Panc1 (cell line): ENCODE measurements at regions not wholly inside any gene's neighbourhood (a gene's known extent, or its start where the extent isn't known, plus 50 kb on each side); places are given as distances from the start of the nearest gene placed in this dataset.

ENCODE experiments used
- ATAC-seq: fragments of 200-7000 bp; cut with Tn5 transposase; 2 replicates; pipeline ENCODE4 v1.9.1; 2020; ENCODE audit warnings: mild to moderate bottlenecking, moderate library complexity
- BruUV-seq: library from RNA; stranded (reverse); fragments of 400-500 nt; replicated peaks from 2 replicates; lab custom pipeline; 2021; lab: Mats Ljungman, UMichigan
- CTCF ChIA-PET: fragments of 300-600 bp; sonication (Branson Sonifier 250); formaldehyde crosslinking; loops from one replicate; lab custom pipeline; 2022; ENCODE audit warnings: antibody characterized with exemption; lab: Charles Lee
- POLR2A ChIA-PET: fragments of 300-600 bp; sonication (Branson Sonifier 250); formaldehyde crosslinking; loops from one replicate; lab custom pipeline; 2022; ENCODE audit warnings: antibody characterized with exemption; lab: Charles Lee
- DNase-seq: peaks from one replicate; pipeline ENCODE4 v3.0.0-alpha.2; 2010; ENCODE audit warnings: low read depth, low spot score
- H3K27ac ChIP-seq: 2 replicates; pipeline ENCODE4 v1.5.1; 2011; ENCODE audit warnings: mild to moderate bottlenecking, low read length, inconsistent platforms
- H3K27me3 ChIP-seq: fragments of 200-500 bp; sonication (Bioruptor generic); 2 replicates; pipeline ENCODE4 v1.6.0; 2014; ENCODE audit warnings: low read length, inconsistent platforms; ENCODE audit not compliant: control insufficient read depth, insufficient read depth
- H3K36me3 ChIP-seq: fragments of 200-500 bp; sonication (Bioruptor generic); 2 replicates; pipeline ENCODE4 v1.5.1; 2014; ENCODE audit warnings: inconsistent platforms, mild to moderate bottlenecking, low read length, moderate library complexity; ENCODE audit not compliant: control insufficient read depth, insufficient read depth
- H3K4me1 ChIP-seq: 2 replicates; pipeline ENCODE4 v1.5.1; 2011; ENCODE audit warnings: inconsistent platforms, mild to moderate bottlenecking, low read length, moderate library complexity; ENCODE audit not compliant: control insufficient read depth, insufficient read depth
- H3K4me3 ChIP-seq, 2 experiments: 2 replicates each; pipeline ENCODE4 v1.5.1; 2011 to 2012; ENCODE audit warnings: low read depth in 2 of 2, low read length in 2 of 2, mild to moderate bottlenecking in 2 of 2, inconsistent platforms in 1 of 2, moderate library complexity in 1 of 2
- H3K9me3 ChIP-seq: fragments of 200-500 bp; sonication (Bioruptor generic); 2 replicates; pipeline ENCODE4 v1.5.1; 2014; ENCODE audit warnings: low read depth, mild to moderate bottlenecking, inconsistent platforms, low read length, moderate library complexity; ENCODE audit not compliant: control insufficient read depth, insufficient read depth
- CTCF ChIP-seq: fragments of 450-650 bp; IDR thresholded peaks from 2 replicates; pipeline ENCODE4 v1.5.1; 2017; ENCODE audit warnings: mild to moderate bottlenecking
- POLR2AphosphoS5 ChIP-seq: IDR thresholded peaks from 2 replicates; pipeline ENCODE4 v1.6.1; 2012; ENCODE audit warnings: mild to moderate bottlenecking, low read depth, low read length, moderate library complexity
- REST ChIP-seq, 2 experiments: IDR thresholded peaks; 2 replicates each; pipeline ENCODE4 v1.6.1; 2011 to 2012; ENCODE audit warnings: low read depth in 2 of 2, control low read depth in 1 of 2, low read length in 1 of 2, mild to moderate bottlenecking in 1 of 2, moderate library complexity in 1 of 2; ENCODE audit not compliant: insufficient read depth in 1 of 2
- SIN3A ChIP-seq: IDR thresholded peaks from 2 replicates; pipeline ENCODE4 v1.6.1; 2012; ENCODE audit warnings: low read depth, mild to moderate bottlenecking, low read length, moderate library complexity, borderline replicate concordance; ENCODE audit not compliant: insufficient read depth
- TCF7L2 ChIP-seq: IDR thresholded peaks from 2 replicates; pipeline ENCODE4 v1.6.1; 2011; ENCODE audit warnings: mild to moderate bottlenecking, low read depth, low read length, inconsistent platforms
- in situ Hi-C: cut with HindIII; loops from 2 replicates; pipeline ENCODE4 v1.10.0; 2016; ENCODE audit warnings: low sequenced_read_pairs, low pct_unique_long_range_greater_than_20kb
- intact Hi-C: fragments of 100-400 bp; cut with micrococcal nuclease; formaldehyde crosslinking; loops from one replicate; pipeline ENCODE4 v1.10.0; 2022; ENCODE audit not compliant: unreplicated experiment

- Histone ChIP-seq H3K4me3 (no peak overlapping the region), H3K27me3 (no peaks in the 10 kb centered on the region), H3K4me1 (no peaks in the 10 kb centered on the region), H3K36me3 (no peaks in the 10 kb centered on the region), H3K27ac (no peak overlapping the region), H3K9me3 (no peaks in the 10 kb centered on the region)
- POLR2A ChIA-PET, result no interaction called here
- intact Hi-C loops (no loop called here), in situ Hi-C loops (no loop called here)
- DNase-seq (no peak), ATAC-seq (no peak)
- CTCF ChIA-PET, result no interaction called here
- BruUV-seq, result no TSS peak
- TF ChIP-seq REST (IDR thresholded peaks at IDR 0.05; ENCODE audit: insufficient read depth in 1 of 2, low read depth in 2 of 2, low read length in 1 of 2), result no peak
- no peak for TF ChIP-seq SIN3A
- TF ChIP-seq TCF7L2, result no peak
- no peak for TF ChIP-seq CTCF
- no peak for TF ChIP-seq POLR2AphosphoS5
Measured at GRCh38 chr6:155847711-155848110, 392.1 kb upstream of the NOX3 start.

- no peak for TF ChIP-seq TCF7L2
- TF ChIP-seq SIN3A, result no peak
- TF ChIP-seq REST (IDR thresholded peaks at IDR 0.05; ENCODE audit: insufficient read depth in 1 of 2, low read depth in 2 of 2, low read length in 1 of 2), result no peak
- no peak for TF ChIP-seq CTCF
- no peak for TF ChIP-seq POLR2AphosphoS5
- ChIA-PET POLR2A (no interaction called here), CTCF (no interaction called here)
- no peak overlapping the region for H3K4me3 ChIP-seq
- H3K27me3 ChIP-seq, result no peaks in the 10 kb centered on the region
- intact Hi-C loops, result no loop called here
- ATAC-seq (no peak), DNase-seq (no peak)
- H3K9me3 ChIP-seq, result no peaks in the 10 kb centered on the region
- no peak overlapping the region for H3K27ac ChIP-seq
- no TSS peak for BruUV-seq
- in situ Hi-C loops, result no loop called here
- no peaks in the 10 kb centered on the region for H3K36me3 ChIP-seq
- no peaks in the 10 kb centered on the region for H3K4me1 ChIP-seq
Measured at GRCh38 chr6:155837474-155837873, 381.8 kb upstream of the NOX3 start.
